Activated CD4-positive, alpha-beta T cell treated with anti-CD3 and anti-CD28 coated beads for 48 hours (primary cell): ENCODE measurements at regions not wholly inside any gene's neighbourhood (a gene's known extent, or its start where the extent isn't known, plus 50 kb on each side); places are given as distances from the start of the nearest gene placed in this dataset.
"Not testable (repeated sequence)": the region's sequence is repeated elsewhere in the genome, so short reads cannot be mapped to it uniquely, and the experiment has no call there.

Experiments used
- DNase-seq: peaks from one replicate; pipeline ENCODE4 v3.0.0-alpha.2; 2020

- DNase-seq = no peak
These were observed 1037.8 kb downstream of the NR2F1-AS1 start for GRCh38 chr5:92543201-92543600.

- DNase-seq = not testable (repeated sequence)
These were observed 1039.0 kb downstream of the NR2F1-AS1 start for GRCh38 chr5:92542017-92542416.

- DNase-seq = no peak
These were observed 1053.5 kb downstream of the NR2F1-AS1 start for GRCh38 chr5:92527311-92528078.

GRCh38 chr5:92525131-92525530 lies 1055.9 kb downstream of the NR2F1-AS1 start:
- DNase-seq = no peak

GRCh38 chr5:92519811-92520632 lies 1061.0 kb downstream of the NR2F1-AS1 start:
- no peak for DNase-seq

- DNase-seq = peak; percentile 3
These were observed 1062.6 kb downstream of the NR2F1-AS1 start for GRCh38 chr5:92518318-92518904.

- DNase-seq = no peak
These were observed 1066.1 kb downstream of the NR2F1-AS1 start for GRCh38 chr5:92514896-92515295.

GRCh38 chr5:92513067-92513466 lies 1068.0 kb downstream of the NR2F1-AS1 start:
- peak; percentile 20 for DNase-seq

GRCh38 chr5:92508271-92508670 lies 1072.7 kb downstream of the NR2F1-AS1 start:
- DNase-seq = no peak

GRCh38 chr5:92505925-92506324 lies 1075.1 kb downstream of the NR2F1-AS1 start:
- no peak for DNase-seq

GRCh38 chr5:92505145-92505544 lies 1075.9 kb downstream of the NR2F1-AS1 start:
- no peak for DNase-seq

- DNase-seq = no peak
These were observed 1076.7 kb downstream of the NR2F1-AS1 start for GRCh38 chr5:92504346-92504745.

- no peak for DNase-seq
These were observed 1080.3 kb downstream of the NR2F1-AS1 start for GRCh38 chr5:92500752-92501151.

GRCh38 chr5:92496545-92496944 lies 1084.5 kb downstream of the NR2F1-AS1 start:
- DNase-seq = no peak

GRCh38 chr5:92494508-92494907 lies 1086.5 kb downstream of the NR2F1-AS1 start:
- DNase-seq = no peak

GRCh38 chr5:92492908-92493307 lies 1088.1 kb downstream of the NR2F1-AS1 start:
- DNase-seq = no peak

GRCh38 chr5:92484484-92484883 lies 1096.5 kb downstream of the NR2F1-AS1 start:
- no peak for DNase-seq

- DNase-seq = no peak
These were observed 1090.0 kb upstream of the ARRDC3 start for GRCh38 chr5:92472981-92473566.

GRCh38 chr5:92471861-92472260 lies 1088.7 kb upstream of the ARRDC3 start:
- no peak for DNase-seq

GRCh38 chr5:92470770-92471169 lies 1087.7 kb upstream of the ARRDC3 start:
- no peak for DNase-seq

GRCh38 chr5:92468295-92468694 lies 1085.2 kb upstream of the ARRDC3 start:
- no peak for DNase-seq

GRCh38 chr5:92467695-92468094 lies 1084.6 kb upstream of the ARRDC3 start:
- no peak for DNase-seq

GRCh38 chr5:92460505-92460904 lies 1077.4 kb upstream of the ARRDC3 start:
- no peak for DNase-seq
